GM18867 (cell line): ENCODE measurements at regions not wholly inside any gene's neighbourhood (a gene's known extent, or its start where the extent isn't known, plus 50 kb on each side); places are given as distances from the start of the nearest gene placed in this dataset.

Experiments
- ATAC-seq: cut with Tn5 transposase; IDR thresholded peaks from one replicate; pipeline ENCODE4 v1.9.1; 2021; ENCODE audit warnings: mild to moderate bottlenecking, moderate library complexity; ENCODE audit not compliant: unreplicated experiment

- ATAC-seq: no peak
Measured at GRCh38 chr7:116083796-116084195, 53.2 kb upstream of the TFEC start.

GRCh38 chr7:116086547-116087045 is 56.0 kb upstream of the TFEC start:
- ATAC-seq: no peak

GRCh38 chr7:116087291-116087690 is 56.7 kb upstream of the TFEC start:
- ATAC-seq: no peak

- no peak for ATAC-seq
Measured at GRCh38 chr7:116087984-116088383, 57.4 kb upstream of the TFEC start.

GRCh38 chr7:116089293-116089692 is 58.7 kb upstream of the TFEC start:
- ATAC-seq: no peak

GRCh38 chr7:116093516-116094301 is 63.1 kb upstream of the TFEC start:
- no peak for ATAC-seq

- ATAC-seq: no peak
Measured at GRCh38 chr7:116095396-116095795, 64.8 kb upstream of the TFEC start.

- ATAC-seq: no peak
Measured at GRCh38 chr7:116097365-116098009, 66.9 kb upstream of the TFEC start.

- ATAC-seq: no peak
Measured at GRCh38 chr7:116098175-116098574, 67.6 kb upstream of the TFEC start.

- no peak for ATAC-seq
Measured at GRCh38 chr7:116100626-116101025, 70.1 kb upstream of the TFEC start.

GRCh38 chr7:116101704-116102103 is 71.1 kb upstream of the TFEC start:
- no peak for ATAC-seq

GRCh38 chr7:116111475-116111874 is 80.9 kb upstream of the TFEC start:
- no peak for ATAC-seq

- no peak for ATAC-seq
Measured at GRCh38 chr7:116113310-116113709, 82.7 kb upstream of the TFEC start.

- ATAC-seq: no peak
Measured at GRCh38 chr7:116120839-116121238, 89.5 kb upstream of the TES start.

GRCh38 chr7:116122972-116123595 is 87.3 kb upstream of the TES start:
- ATAC-seq: peak; percentile 53

- no peak for ATAC-seq
Measured at GRCh38 chr7:116128139-116128538, 82.2 kb upstream of the TES start.

GRCh38 chr7:116135306-116135705 is 75.0 kb upstream of the TES start:
- no peak for ATAC-seq

- ATAC-seq: peak; percentile 94
Measured at GRCh38 chr7:116138202-116138801, 72.0 kb upstream of the TES start.

GRCh38 chr7:116139007-116139406 is 71.3 kb upstream of the TES start:
- no peak for ATAC-seq

- no peak for ATAC-seq
Measured at GRCh38 chr7:116139807-116140206, 70.5 kb upstream of the TES start.

- ATAC-seq: no peak
Measured at GRCh38 chr7:116142374-116142773, 68.0 kb upstream of the TES start.
